ENCODE measurements at regions not wholly inside any gene's neighbourhood (a gene's known extent, or its start where the extent isn't known, plus 50 kb on each side); places are given as distances from the start of the nearest gene placed in this dataset.

- no peak for TF ChIP-seq SMC3 (IDR thresholded peaks at IDR 0.05; ENCODE audit: borderline replicate concordance, low read length)
- no peak for TF ChIP-seq CHD2 (IDR thresholded peaks at IDR 0.05; ENCODE audit: borderline replicate concordance, low read depth, low read length)
- TF ChIP-seq CHD4 (IDR thresholded peaks at IDR 0.05) = no peak
- no peak for TF ChIP-seq FOXK2 (IDR thresholded peaks at IDR 0.05)
- TF ChIP-seq TAF1 (IDR thresholded peaks at IDR 0.05; ENCODE audit: borderline replicate concordance, low read depth, low read length) = no peak
- no peak for TF ChIP-seq MAX (IDR thresholded peaks at IDR 0.05; ENCODE audit: low read depth, low read length)
- TF ChIP-seq ESRRA (IDR thresholded peaks at IDR 0.05; ENCODE audit: low read length) = no peak
- TF ChIP-seq SUZ12 (IDR thresholded peaks at IDR 0.05; ENCODE audit: unreplicated experiment) = no peak
- TF ChIP-seq MXI1 (IDR thresholded peaks at IDR 0.05; ENCODE audit: low read depth, low read length) = no peak
These were observed 477.8 kb upstream of the TMPO start for GRCh38 chr12:98037401-98038140.
